ENCODE measurements at regions not wholly inside any gene's neighbourhood (a gene's known extent, or its start where the extent isn't known, plus 50 kb on each side); places are given as distances from the start of the nearest gene placed in this dataset.

DNA sequence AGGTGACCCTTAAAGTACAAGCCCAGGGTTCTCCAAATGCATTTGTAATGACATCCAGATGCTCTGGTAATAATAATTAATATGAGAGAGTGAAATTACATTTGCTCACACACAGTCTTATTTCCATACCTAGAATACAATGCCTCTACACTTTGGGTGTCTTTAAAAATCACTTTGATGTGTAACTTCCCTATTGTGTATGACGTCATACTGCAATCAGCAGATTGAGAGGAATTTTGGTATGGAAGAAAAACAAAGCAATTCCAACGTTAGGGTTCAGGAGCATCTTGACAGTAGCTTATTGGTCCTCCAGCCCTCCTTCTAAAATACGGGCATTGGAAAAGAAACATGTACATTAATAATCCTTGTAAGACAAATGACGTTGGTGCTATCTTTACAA lies 670.6 kb upstream of the ZNF385D start (continued):
- TF ChIP-seq, protein P1, sequence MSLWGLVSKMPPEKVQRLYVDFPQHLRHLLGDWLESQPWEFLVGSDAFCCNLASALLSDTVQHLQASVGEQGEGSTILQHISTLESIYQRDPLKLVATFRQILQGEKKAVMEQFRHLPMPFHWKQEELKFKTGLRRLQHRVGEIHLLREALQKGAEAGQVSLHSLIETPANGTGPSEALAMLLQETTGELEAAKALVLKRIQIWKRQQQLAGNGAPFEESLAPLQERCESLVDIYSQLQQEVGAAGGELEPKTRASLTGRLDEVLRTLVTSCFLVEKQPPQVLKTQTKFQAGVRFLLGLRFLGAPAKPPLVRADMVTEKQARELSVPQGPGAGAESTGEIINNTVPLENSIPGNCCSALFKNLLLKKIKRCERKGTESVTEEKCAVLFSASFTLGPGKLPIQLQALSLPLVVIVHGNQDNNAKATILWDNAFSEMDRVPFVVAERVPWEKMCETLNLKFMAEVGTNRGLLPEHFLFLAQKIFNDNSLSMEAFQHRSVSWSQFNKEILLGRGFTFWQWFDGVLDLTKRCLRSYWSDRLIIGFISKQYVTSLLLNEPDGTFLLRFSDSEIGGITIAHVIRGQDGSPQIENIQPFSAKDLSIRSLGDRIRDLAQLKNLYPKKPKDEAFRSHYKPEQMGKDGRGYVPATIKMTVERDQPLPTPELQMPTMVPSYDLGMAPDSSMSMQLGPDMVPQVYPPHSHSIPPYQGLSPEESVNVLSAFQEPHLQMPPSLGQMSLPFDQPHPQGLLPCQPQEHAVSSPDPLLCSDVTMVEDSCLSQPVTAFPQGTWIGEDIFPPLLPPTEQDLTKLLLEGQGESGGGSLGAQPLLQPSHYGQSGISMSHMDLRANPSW (CRISPR knock-in tag; IDR thresholded peaks at IDR 0.05) = no peak
- TF ChIP-seq ATF7 (IDR thresholded peaks at IDR 0.05) = peak; percentile 39; the same call in 1 of the 2 replicates

DNA sequence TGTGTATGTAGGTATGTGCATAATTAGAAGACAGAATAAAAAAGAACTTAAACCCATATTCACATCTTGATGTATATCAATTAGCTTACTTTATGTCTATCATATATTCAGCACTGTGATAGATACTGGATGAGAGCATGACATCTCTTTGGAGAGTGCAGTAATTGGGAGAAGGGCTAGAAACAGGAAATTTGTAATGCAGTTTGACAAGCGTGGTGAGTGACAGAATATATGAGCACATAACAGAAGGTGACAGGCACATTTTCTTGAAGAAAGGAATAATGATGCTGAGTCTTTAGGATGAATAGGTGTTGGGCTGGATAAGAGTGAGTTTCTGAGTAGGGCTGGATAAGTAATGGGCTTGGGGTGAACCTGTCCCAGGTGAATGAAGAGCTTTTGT lies 680.3 kb upstream of the ZNF385D start:
- Histone ChIP-seq H3K27me3 (ENCODE audit: control insufficient read depth in 2 of 2, insufficient read depth in 2 of 2, low read length in 2 of 2) (no peaks in the 10 kb centered on the region), H3K4me1 (replicated peaks in 1 of 2; ENCODE audit: control insufficient read depth in 2 of 2, insufficient read depth in 2 of 2, low read length in 2 of 2) (no peaks in the 10 kb centered on the region), H3K4me2 (ENCODE audit: insufficient read depth, low read length) (no peak overlapping the region), H4K20me1 (replicated peaks; ENCODE audit: control insufficient read depth, insufficient read depth, low read length) (no peaks in the 10 kb centered on the region), H2AFZ (ENCODE audit: low read depth, low read length) (no peak overlapping the region), H3K9me3 (replicated peaks; ENCODE audit: control insufficient read depth, insufficient read depth, low read depth, low read length) (no peaks in the 10 kb centered on the region), H3K36me3 (ENCODE audit: control insufficient read depth, insufficient read depth, low read length) (no peaks in the 10 kb centered on the region), H3K4me3 (no peak overlapping the region), H3K79me2 (ENCODE audit: control insufficient read depth, insufficient read depth, low read length) (no peaks in the 10 kb centered on the region), H3K27ac (ENCODE audit: extremely low read depth, low read depth, low read length) (no peak overlapping the region), H3K9me1 (ENCODE audit: control insufficient read depth, insufficient read depth, low read length) (no peaks in the 10 kb centered on the region), H3K9ac (ENCODE audit: insufficient read depth in 1 of 2, low read depth in 2 of 2, low read length in 2 of 2) (no peak overlapping the region)
- no TSS peak for BruUV-seq (replicated peaks)
- WGBS (ENCODE audit: insufficient coverage, low coverage, missing lambda C conversion rate) = 0% methylated on average over 1 of the region's 1 CpG
- in situ Hi-C loops (cut with MboI) = no loop called here
- ATAC-seq (no peak), DNase-seq (ENCODE audit: extremely low read depth in 1 of 4, low spot score in 3 of 4) (no peak), FAIRE-seq (no peak)
- ChIA-PET POLR2A (no interaction called here), CTCF (ENCODE audit: low intra/inter-chr PET ratio) (no interaction called here)
- intact Hi-C loops (cut with micrococcal nuclease) = no loop called here
- TF ChIP-seq SMAD1 (IDR thresholded peaks at IDR 0.05; ENCODE audit: low read depth, low read length, partially characterized antibody) (no peak), NCOA1 (IDR thresholded peaks at IDR 0.05; ENCODE audit: low read depth) (no peak), SUPT5H (IDR thresholded peaks at IDR 0.05) (no peak), SP1 (CRISPR knock-in tag; IDR thresholded peaks at IDR 0.05) (no peak), FOSL1 (tag; conservative IDR thresholded peaks at IDR 0.05) (no peak), SMARCB1 (IDR thresholded peaks at IDR 0.05; ENCODE audit: insufficient read length, low read depth) (no peak), PYGO2 (tag; IDR thresholded peaks at IDR 0.05) (no peak), CBFA2T3 (IDR thresholded peaks at IDR 0.05) (no peak)
- TF ChIP-seq, protein P2, sequence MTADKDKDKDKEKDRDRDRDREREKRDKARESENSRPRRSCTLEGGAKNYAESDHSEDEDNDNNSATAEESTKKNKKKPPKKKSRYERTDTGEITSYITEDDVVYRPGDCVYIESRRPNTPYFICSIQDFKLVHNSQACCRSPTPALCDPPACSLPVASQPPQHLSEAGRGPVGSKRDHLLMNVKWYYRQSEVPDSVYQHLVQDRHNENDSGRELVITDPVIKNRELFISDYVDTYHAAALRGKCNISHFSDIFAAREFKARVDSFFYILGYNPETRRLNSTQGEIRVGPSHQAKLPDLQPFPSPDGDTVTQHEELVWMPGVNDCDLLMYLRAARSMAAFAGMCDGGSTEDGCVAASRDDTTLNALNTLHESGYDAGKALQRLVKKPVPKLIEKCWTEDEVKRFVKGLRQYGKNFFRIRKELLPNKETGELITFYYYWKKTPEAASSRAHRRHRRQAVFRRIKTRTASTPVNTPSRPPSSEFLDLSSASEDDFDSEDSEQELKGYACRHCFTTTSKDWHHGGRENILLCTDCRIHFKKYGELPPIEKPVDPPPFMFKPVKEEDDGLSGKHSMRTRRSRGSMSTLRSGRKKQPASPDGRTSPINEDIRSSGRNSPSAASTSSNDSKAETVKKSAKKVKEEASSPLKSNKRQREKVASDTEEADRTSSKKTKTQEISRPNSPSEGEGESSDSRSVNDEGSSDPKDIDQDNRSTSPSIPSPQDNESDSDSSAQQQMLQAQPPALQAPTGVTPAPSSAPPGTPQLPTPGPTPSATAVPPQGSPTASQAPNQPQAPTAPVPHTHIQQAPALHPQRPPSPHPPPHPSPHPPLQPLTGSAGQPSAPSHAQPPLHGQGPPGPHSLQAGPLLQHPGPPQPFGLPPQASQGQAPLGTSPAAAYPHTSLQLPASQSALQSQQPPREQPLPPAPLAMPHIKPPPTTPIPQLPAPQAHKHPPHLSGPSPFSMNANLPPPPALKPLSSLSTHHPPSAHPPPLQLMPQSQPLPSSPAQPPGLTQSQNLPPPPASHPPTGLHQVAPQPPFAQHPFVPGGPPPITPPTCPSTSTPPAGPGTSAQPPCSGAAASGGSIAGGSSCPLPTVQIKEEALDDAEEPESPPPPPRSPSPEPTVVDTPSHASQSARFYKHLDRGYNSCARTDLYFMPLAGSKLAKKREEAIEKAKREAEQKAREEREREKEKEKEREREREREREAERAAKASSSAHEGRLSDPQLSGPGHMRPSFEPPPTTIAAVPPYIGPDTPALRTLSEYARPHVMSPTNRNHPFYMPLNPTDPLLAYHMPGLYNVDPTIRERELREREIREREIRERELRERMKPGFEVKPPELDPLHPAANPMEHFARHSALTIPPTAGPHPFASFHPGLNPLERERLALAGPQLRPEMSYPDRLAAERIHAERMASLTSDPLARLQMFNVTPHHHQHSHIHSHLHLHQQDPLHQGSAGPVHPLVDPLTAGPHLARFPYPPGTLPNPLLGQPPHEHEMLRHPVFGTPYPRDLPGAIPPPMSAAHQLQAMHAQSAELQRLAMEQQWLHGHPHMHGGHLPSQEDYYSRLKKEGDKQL (CRISPR knock-in tag; IDR thresholded peaks at IDR 0.05; ENCODE audit: borderline replicate concordance) = no peak
- TF ChIP-seq, protein P3, sequence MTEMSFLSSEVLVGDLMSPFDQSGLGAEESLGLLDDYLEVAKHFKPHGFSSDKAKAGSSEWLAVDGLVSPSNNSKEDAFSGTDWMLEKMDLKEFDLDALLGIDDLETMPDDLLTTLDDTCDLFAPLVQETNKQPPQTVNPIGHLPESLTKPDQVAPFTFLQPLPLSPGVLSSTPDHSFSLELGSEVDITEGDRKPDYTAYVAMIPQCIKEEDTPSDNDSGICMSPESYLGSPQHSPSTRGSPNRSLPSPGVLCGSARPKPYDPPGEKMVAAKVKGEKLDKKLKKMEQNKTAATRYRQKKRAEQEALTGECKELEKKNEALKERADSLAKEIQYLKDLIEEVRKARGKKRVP (CRISPR knock-in tag; IDR thresholded peaks at IDR 0.05) = no peak
